ENCODE measurements at regions not wholly inside any gene's neighbourhood (a gene's known extent, or its start where the extent isn't known, plus 50 kb on each side); places are given as distances from the start of the nearest gene placed in this dataset.

GRCh38 chr11:114977651-114978050 is 299.3 kb downstream of the NXPE2 start:
- no peak overlapping the region for H3K27ac ChIP-seq
- in situ Hi-C loops (cut with MboI; ENCODE audit: low pct_unique_long_range_greater_than_20kb in 2 of 9, low sequenced_read_pairs in 9 of 9, unreplicated experiment in 9 of 9), result no loop called here
- no peak overlapping the region for H3K4me3 ChIP-seq
- WGBS, 10 experiments, result 0 to 100% (median 20%) methylated on average over 1 to 4 of the region's 4 CpGs; no CpG with 5 or more reads in 3 of the 10 experiments
- peaks cover 10% of the 10 kb centered on the region in 2 donors for H3K4me1 ChIP-seq (replicated peaks in 1 of 2)
- peak in 5 of 8 experiments; percentile 13 to 69 (median 39) for ATAC-seq (replicated peaks in 6 of 8)

DNA sequence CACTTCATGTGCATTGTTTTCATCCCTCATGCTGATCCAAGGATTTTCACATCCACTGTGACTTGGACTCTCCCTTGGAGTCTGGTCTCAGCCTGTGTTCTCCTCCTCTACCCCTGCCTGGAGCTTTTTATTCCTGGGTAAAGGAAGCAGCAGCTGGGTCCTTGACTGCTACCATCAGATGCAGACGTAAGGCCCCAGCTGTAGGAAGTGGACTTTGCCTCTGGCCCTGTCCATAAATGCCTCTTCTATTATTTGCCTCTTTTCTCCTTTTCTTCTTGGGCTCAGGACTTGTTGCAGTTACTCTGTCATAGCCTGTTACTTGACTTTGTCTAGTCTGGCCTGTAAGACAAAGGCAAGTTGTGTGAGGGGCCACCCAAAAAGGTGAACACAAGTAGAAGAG is 303.8 kb downstream of the NXPE2 start:
- peaks cover 9 to 13% of the 10 kb centered on the region in 2 donors for H3K4me1 ChIP-seq (replicated peaks in 1 of 2)
- in situ Hi-C loops (cut with MboI; ENCODE audit: low pct_unique_long_range_greater_than_20kb in 2 of 9, low sequenced_read_pairs in 9 of 9, unreplicated experiment in 9 of 9), result no loop called here
- WGBS, 10 experiments, result 14 to 88% (median 29%) methylated on average over 1 of the region's 1 CpG; no CpG with 5 or more reads in 5 of the 10 experiments
- ATAC-seq (replicated peaks in 6 of 8), result no peak
- no peak overlapping the region for H3K27ac ChIP-seq
- no peak overlapping the region for H3K4me3 ChIP-seq

GRCh38 chr11:114984611-114985163 is 306.4 kb downstream of the NXPE2 start:
- 0 to 100% (median 71%) methylated on average over 1 to 9 of the region's 9 CpGs; no CpG with 5 or more reads in 1 of the 10 experiments for WGBS, 10 experiments
- peak in 1 of 8 experiments; percentile 39 for ATAC-seq (replicated peaks in 6 of 8)
- in situ Hi-C loops (cut with MboI; ENCODE audit: low pct_unique_long_range_greater_than_20kb in 2 of 9, low sequenced_read_pairs in 9 of 9, unreplicated experiment in 9 of 9), result no loop called here

DNA sequence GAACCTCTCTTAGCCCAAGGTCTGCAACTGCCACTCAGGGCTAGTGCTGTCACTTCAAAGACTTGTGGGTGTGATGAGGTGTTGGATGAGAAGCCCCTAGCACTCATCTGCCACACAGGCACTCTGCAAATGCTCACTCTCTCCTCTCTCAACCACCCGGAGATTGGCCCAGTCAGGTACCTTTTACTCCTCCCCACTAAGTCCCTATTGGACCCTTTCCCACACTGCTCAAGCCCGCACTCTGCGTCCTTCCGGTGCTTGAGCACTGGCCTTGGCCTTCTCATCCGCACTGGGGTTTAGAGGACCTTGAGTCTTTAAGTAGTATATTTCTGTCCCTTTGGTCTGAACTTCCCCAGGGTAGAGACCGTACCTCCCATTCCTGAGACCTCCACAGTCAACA is 308.0 kb downstream of the NXPE2 start:
- in situ Hi-C loops (cut with MboI; ENCODE audit: low pct_unique_long_range_greater_than_20kb in 2 of 9, low sequenced_read_pairs in 9 of 9, unreplicated experiment in 9 of 9), result no loop called here
- Histone ChIP-seq H3K4me1 (replicated peaks in 1 of 2) (peaks cover 10 to 14% of the 10 kb centered on the region in 2 donors), H3K4me3 (no peak overlapping the region), H3K27ac (no peak overlapping the region)
- WGBS, 10 experiments, result 40 to 100% (median 88%) methylated on average over 1 to 5 of the region's 6 CpGs; no CpG with 5 or more reads in 3 of the 10 experiments
- ATAC-seq (replicated peaks in 6 of 8), result no peak

More at GRCh38 chr11:114984611-114985163, 306.4 kb downstream of the NXPE2 start:
- no peak overlapping the region for H3K27ac ChIP-seq
- H3K4me3 ChIP-seq, result no peak overlapping the region
- H3K4me1 ChIP-seq (replicated peaks in 1 of 2), result peaks cover 4 to 9% of the 10 kb centered on the region in 2 donors

DNA sequence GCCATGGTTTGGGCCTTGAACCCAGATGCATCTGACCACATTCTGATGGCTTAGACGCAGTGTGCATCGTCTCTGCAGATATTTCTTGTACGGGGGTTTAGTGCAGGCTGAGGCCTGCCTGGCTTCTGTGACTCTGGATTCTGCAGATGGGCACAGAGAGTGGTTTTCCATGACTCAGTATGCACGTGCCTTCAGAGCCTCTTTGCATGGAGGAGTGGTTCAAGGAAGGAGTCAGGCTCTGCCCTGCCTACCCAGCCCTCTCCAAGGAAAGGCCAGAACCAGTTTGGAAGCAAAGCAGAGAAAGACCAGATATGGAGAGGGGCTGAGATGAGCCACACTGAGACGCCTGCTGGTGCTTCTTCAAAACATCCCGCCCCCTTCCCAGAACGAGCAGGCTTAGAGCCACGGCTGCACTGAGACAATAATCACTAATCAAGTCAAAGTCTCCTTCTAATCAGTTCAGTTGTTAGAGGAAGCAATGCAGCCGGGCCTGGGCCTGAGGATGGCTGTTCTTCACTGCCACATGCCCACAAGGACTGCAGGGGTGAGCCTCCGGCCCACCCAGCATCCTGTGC is 308.9 kb downstream of the NXPE2 start:
- no peak overlapping the region for H3K27ac ChIP-seq
- ATAC-seq (replicated peaks in 6 of 8), result peak in 7 of 8 experiments; percentile 4 to 56 (median 39)
- in situ Hi-C loops (cut with MboI; ENCODE audit: low pct_unique_long_range_greater_than_20kb in 2 of 9, low sequenced_read_pairs in 9 of 9, unreplicated experiment in 9 of 9), result no loop called here
- H3K4me3 ChIP-seq, result no peak overlapping the region
- H3K4me1 ChIP-seq (replicated peaks in 1 of 2), result peaks cover 10 to 14% of the 10 kb centered on the region in 2 donors
- 0 to 80% (median 67%) methylated on average over 2 to 10 of the region's 10 CpGs; no CpG with 5 or more reads in 5 of the 10 experiments for WGBS, 10 experiments

DNA sequence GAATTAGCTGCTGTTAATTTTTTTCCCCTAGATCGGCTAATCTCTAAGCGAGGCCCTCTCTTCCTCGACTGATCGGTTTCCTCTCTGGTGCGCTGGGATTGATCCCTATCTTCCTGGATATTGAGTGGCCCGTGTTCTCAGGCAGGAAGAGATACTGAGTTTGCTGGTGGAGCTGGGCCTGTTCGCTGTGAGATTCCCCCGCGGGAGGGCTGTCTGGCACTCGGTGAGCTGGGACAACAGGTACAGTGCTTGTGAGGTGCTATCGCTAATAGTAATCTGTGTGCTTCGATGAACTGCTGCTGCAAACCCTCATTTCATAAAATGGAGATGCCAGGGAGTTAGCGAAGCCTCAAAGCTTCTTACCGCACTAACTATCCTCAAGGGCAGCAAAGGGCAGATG is 310.3 kb downstream of the NXPE2 start:
- ATAC-seq (replicated peaks in 6 of 8), result no peak
- Histone ChIP-seq H3K4me3 (no peak overlapping the region), H3K27ac (no peak overlapping the region), H3K4me1 (replicated peaks in 1 of 2) (peaks cover 10 to 14% of the 10 kb centered on the region in 2 donors)
- 48 to 100% (median 80%) methylated on average over 1 to 10 of the region's 14 CpGs; no CpG with 5 or more reads in 1 of the 10 experiments for WGBS, 10 experiments
- in situ Hi-C loops (cut with MboI; ENCODE audit: low pct_unique_long_range_greater_than_20kb in 2 of 9, low sequenced_read_pairs in 9 of 9, unreplicated experiment in 9 of 9), result no loop called here

GRCh38 chr11:114989536-114989935 is 311.2 kb downstream of the NXPE2 start:
- 20 to 83% (median 70%) methylated on average over 1 to 3 of the region's 9 CpGs; no CpG with 5 or more reads in 6 of the 10 experiments for WGBS, 10 experiments
- ATAC-seq (replicated peaks in 6 of 8), result peak in 5 of 8 experiments; percentile 70 to 97 (median 95)
- H3K4me1 ChIP-seq (replicated peaks in 1 of 2), result peaks cover 10 to 14% of the 10 kb centered on the region in 2 donors
- H3K4me3 ChIP-seq, result no peak overlapping the region
- no peak overlapping the region for H3K27ac ChIP-seq
- in situ Hi-C loops (cut with MboI; ENCODE audit: low pct_unique_long_range_greater_than_20kb in 2 of 9, low sequenced_read_pairs in 9 of 9, unreplicated experiment in 9 of 9), result no loop called here

GRCh38 chr11:115005663-115006062 is 327.3 kb downstream of the NXPE2 start:
- in situ Hi-C loops (cut with MboI; ENCODE audit: low pct_unique_long_range_greater_than_20kb in 2 of 9, low sequenced_read_pairs in 9 of 9, unreplicated experiment in 9 of 9), result no loop called here
- 0 to 100% (median 100%) methylated on average over 1 to 2 of the region's 2 CpGs; no CpG with 5 or more reads in 1 of the 10 experiments for WGBS, 10 experiments

DNA sequence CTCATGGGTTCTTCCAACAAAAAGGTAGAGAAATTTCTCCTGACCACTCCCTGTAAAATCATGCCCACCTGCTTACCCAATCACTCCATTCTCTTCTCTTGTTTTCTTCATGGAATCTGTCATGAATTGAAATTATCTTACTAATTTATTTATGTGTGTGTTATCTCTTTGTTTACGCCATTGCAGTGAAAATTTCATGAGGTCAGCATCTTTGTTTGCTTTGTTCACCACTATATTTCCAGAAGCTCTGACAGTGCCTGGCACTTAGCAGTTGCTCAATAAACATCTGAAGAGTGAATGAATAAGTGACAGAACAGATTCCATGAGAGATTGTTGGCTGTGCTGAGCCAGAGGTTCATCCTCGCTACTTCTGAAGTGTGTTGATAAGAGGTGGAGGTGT is 329.5 kb downstream of the NXPE2 start:
- no peak overlapping the region for H3K27ac ChIP-seq
- 0 to 95% (median 33%) methylated on average over 1 to 2 of the region's 2 CpGs; no CpG with 5 or more reads in 1 of the 10 experiments for WGBS, 10 experiments
- no peak overlapping the region for H3K4me3 ChIP-seq
- in situ Hi-C loops (cut with MboI; ENCODE audit: low pct_unique_long_range_greater_than_20kb in 2 of 9, low sequenced_read_pairs in 9 of 9, unreplicated experiment in 9 of 9), result no loop called here
- H3K4me1 ChIP-seq (replicated peaks in 1 of 2), result no peaks in the 10 kb centered on the region
- no peak for ATAC-seq (replicated peaks in 6 of 8)

More at GRCh38 chr11:115005663-115006062, 327.3 kb downstream of the NXPE2 start:
- no peak for ATAC-seq (replicated peaks in 6 of 8)
- no peaks in the 10 kb centered on the region for H3K4me1 ChIP-seq (replicated peaks in 1 of 2)
- H3K4me3 ChIP-seq, result no peak overlapping the region
- H3K27ac ChIP-seq, result no peak overlapping the region

DNA sequence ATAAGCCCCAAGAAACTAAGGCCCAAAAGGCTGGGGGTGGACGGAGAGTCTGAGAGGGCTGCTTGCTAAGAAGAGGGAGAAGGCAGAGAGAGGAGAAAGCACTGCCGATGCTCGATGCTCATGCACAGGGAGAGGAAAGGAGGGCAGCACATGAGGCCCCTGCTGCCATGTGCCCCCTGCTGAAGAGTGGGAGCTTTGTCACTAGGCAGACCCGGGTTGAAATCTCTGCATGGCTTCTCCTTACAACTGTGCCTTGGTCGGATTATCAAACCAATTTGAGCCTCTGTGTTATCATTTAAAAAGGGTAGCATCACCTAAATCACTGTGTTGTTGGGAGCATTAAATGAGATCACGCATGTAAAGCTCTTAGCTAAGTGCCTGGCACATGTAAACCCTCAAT is 330.5 kb downstream of the NXPE2 start:
- Histone ChIP-seq H3K4me1 (replicated peaks in 1 of 2) (no peaks in the 10 kb centered on the region), H3K27ac (no peak overlapping the region), H3K4me3 (no peak overlapping the region)
- in situ Hi-C loops (cut with MboI; ENCODE audit: low pct_unique_long_range_greater_than_20kb in 2 of 9, low sequenced_read_pairs in 9 of 9, unreplicated experiment in 9 of 9), result no loop called here
- WGBS, 10 experiments, result 0 to 92% (median 82%) methylated on average over 1 to 6 of the region's 6 CpGs; no CpG with 5 or more reads in 1 of the 10 experiments
- peak in 1 of 8 experiments; percentile 14 for ATAC-seq (replicated peaks in 6 of 8)

- Histone ChIP-seq H3K4me1 (replicated peaks in 1 of 2) (no peaks in the 10 kb centered on the region), H3K27ac (no peak overlapping the region), H3K4me3 (no peak overlapping the region)
- in situ Hi-C loops (cut with MboI; ENCODE audit: low pct_unique_long_range_greater_than_20kb in 2 of 9, low sequenced_read_pairs in 9 of 9, unreplicated experiment in 9 of 9), result no loop called here
- ATAC-seq (replicated peaks in 6 of 8), result no peak
These were observed 339.2 kb downstream of the NXPE2 start for GRCh38 chr11:115017529-115017928.

- Histone ChIP-seq H3K27ac (no peak overlapping the region), H3K4me1 (replicated peaks in 1 of 2) (peaks cover 0 to 4% of the 10 kb centered on the region in 2 donors), H3K4me3 (no peak overlapping the region)
- ATAC-seq (replicated peaks in 6 of 8), result no peak
- in situ Hi-C loops (cut with MboI; ENCODE audit: low pct_unique_long_range_greater_than_20kb in 2 of 9, low sequenced_read_pairs in 9 of 9, unreplicated experiment in 9 of 9), result no loop called here
These were observed 351.8 kb downstream of the NXPE2 start for GRCh38 chr11:115030166-115030565.

DNA sequence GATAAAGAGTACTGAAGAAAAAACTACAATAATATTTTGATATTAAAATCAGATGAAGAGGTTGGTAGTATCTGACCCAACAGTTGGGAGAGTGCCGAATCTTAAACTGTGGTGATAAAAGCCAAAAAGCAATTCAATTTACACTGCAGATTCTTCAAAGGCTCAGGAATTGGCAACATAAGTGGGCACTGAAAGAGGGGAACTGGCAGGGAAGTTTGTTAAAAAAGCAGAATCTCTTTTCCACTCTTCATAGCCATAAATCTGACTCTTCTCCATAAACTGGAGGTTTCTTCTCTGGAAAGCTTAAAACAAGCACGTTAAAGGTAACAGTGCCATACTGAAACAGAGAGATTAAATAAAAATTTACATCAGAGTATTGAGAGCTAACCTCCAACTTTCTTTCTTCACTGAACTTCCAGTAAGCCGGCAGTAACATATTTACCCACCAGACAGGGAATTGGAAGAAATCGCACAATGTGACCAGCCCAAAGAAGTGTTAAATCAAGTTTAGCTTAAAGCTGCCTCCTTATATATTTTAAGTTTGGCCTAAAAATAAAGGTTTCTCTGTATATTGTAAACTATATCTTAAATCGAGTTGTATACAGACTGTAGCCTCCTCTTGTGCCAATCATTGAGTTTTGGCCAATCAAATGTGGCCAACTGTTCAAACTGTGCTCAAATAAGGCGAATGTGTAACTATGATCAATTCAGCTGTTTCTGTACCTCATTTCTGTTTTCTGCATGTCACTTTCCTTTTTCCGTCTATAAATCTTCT is 358.3 kb downstream of the NXPE2 start:
- Histone ChIP-seq H3K27ac (no peak overlapping the region), H3K4me1 (replicated peaks in 1 of 2) (peaks cover 0 to 15% of the 10 kb centered on the region in 2 donors), H3K4me3 (no peak overlapping the region)
- WGBS, 10 experiments, result 0 to 100% (median 87%) methylated on average over 1 to 7 of the region's 7 CpGs
- no peak for ATAC-seq (replicated peaks in 6 of 8)
- in situ Hi-C loops (cut with MboI; ENCODE audit: low pct_unique_long_range_greater_than_20kb in 2 of 9, low sequenced_read_pairs in 9 of 9, unreplicated experiment in 9 of 9), result no loop called here
